GM10266 (cell line): ENCODE measurements at regions not wholly inside any gene's neighbourhood (a gene's known extent, or its start where the extent isn't known, plus 50 kb on each side); places are given as distances from the start of the nearest gene placed in this dataset.
"Not testable (repeated sequence)": the region's sequence is repeated elsewhere in the genome, so short reads cannot be mapped to it uniquely, and the experiment has no call there.

Source experiments
- DNase-seq: peaks from one replicate; pipeline ENCODE4 v3.0.0; 2012; ENCODE audit errors: extremely low spot score
- CTCF ChIP-seq: IDR thresholded peaks from 2 replicates; pipeline ENCODE4 v1.5.1; 2012; ENCODE audit warnings: mild to moderate bottlenecking, low read depth; ENCODE audit not compliant: control insufficient read depth, insufficient read depth; ENCODE audit errors: missing control alignments

- DNase-seq: no peak
- TF ChIP-seq CTCF: no peak
These were observed 56.7 kb upstream of the LRFN5 start for GRCh38 chr14:41549821-41550607.

- DNase-seq: no peak
These were observed 57.4 kb upstream of the LRFN5 start for GRCh38 chr14:41549282-41549681.

GRCh38 chr14:41548666-41549065, 58.0 kb upstream of the LRFN5 start:
- no peak for TF ChIP-seq CTCF
- no peak for DNase-seq

More at GRCh38 chr14:41549282-41549681, 57.4 kb upstream of the LRFN5 start:
- no peak for TF ChIP-seq CTCF

- no peak for DNase-seq
- no peak for TF ChIP-seq CTCF
These were observed 65.3 kb upstream of the LRFN5 start for GRCh38 chr14:41541333-41541732.

GRCh38 chr14:41532255-41532654, 74.4 kb upstream of the LRFN5 start:
- no peak for TF ChIP-seq CTCF
- no peak for DNase-seq

- TF ChIP-seq CTCF: no peak
- no peak for DNase-seq
These were observed 84.8 kb upstream of the LRFN5 start for GRCh38 chr14:41521891-41522290.

GRCh38 chr14:41518030-41518429, 88.6 kb upstream of the LRFN5 start:
- not testable (repeated sequence) for DNase-seq

- TF ChIP-seq CTCF: no peak
- no peak for DNase-seq
These were observed 100.1 kb upstream of the LRFN5 start for GRCh38 chr14:41506552-41506951.
